ENCODE measurements at regions not wholly inside any gene's neighbourhood (a gene's known extent, or its start where the extent isn't known, plus 50 kb on each side); places are given as distances from the start of the nearest gene placed in this dataset.

- Histone ChIP-seq H3K27me3 (ENCODE audit: control insufficient read depth in 2 of 2, insufficient read depth in 2 of 2, low read length in 2 of 2) (no peaks in the 10 kb centered on the region), H3K4me2 (ENCODE audit: insufficient read depth, low read length) (no peak overlapping the region), H3K4me1 (ENCODE audit: control insufficient read depth, extremely low read depth, insufficient read depth, low read length) (no peaks in the 10 kb centered on the region), H3K9ac (replicated peaks; ENCODE audit: extremely low read depth, insufficient read depth, low read length) (no peak overlapping the region), H3K4me3 (replicated peaks in 1 of 3; ENCODE audit: insufficient read depth in 1 of 3, low read depth in 1 of 3, low read length in 3 of 3) (no peak overlapping the region), H3K9me1 (replicated peaks; ENCODE audit: control insufficient read depth, extremely low read depth, insufficient read depth, low read length) (no peaks in the 10 kb centered on the region), H2AFZ (ENCODE audit: low read depth, low read length) (no peak overlapping the region), H3K36me3 (ENCODE audit: control insufficient read depth in 2 of 2, extremely low read depth in 1 of 2, insufficient read depth in 2 of 2, low read length in 2 of 2) (no peaks in the 10 kb centered on the region), H3K27ac (ENCODE audit: insufficient read depth, low read depth, low read length) (no peak overlapping the region), H4K20me1 (replicated peaks; ENCODE audit: control insufficient read depth, extremely low read depth, insufficient read depth, low read length) (no peaks in the 10 kb centered on the region), H3K79me2 (ENCODE audit: control insufficient read depth, insufficient read depth, low read length) (no peaks in the 10 kb centered on the region), H3K9me3 (replicated peaks; ENCODE audit: control insufficient read depth, insufficient read depth, low read length) (no peaks in the 10 kb centered on the region)
- intact Hi-C loops (cut with micrococcal nuclease) (no loop called here), dilution Hi-C loops (cut with MboI; ENCODE audit: extremely low pct_ligation_motif_present, low sequenced_read_pairs) (no loop called here)
- TF ChIP-seq MYC (IDR thresholded peaks at IDR 0.05; ENCODE audit: low read depth, low read length) = no peak
- TF ChIP-seq FOS (IDR thresholded peaks at IDR 0.05; ENCODE audit: borderline replicate concordance, insufficient read depth, low read length) = no peak
- ChIA-PET POLR2A (no interaction called here), CTCF (no interaction called here)
- no TSS peak for BruUV-seq (replicated peaks)
- DNase-seq (ENCODE audit: low read depth, low spot score) (no peak), FAIRE-seq (no peak)
Measured at GRCh38 chr7:42359946-42360345, 122.9 kb upstream of the GLI3 start.

GRCh38 chr7:42351316-42351935 lies 114.4 kb upstream of the GLI3 start:
- ChIA-PET CTCF (no interaction called here), POLR2A (no interaction called here)
- Histone ChIP-seq H3K4me2 (ENCODE audit: insufficient read depth, low read length) (no peak overlapping the region), H3K79me2 (ENCODE audit: control insufficient read depth, insufficient read depth, low read length) (no peaks in the 10 kb centered on the region), H2AFZ (ENCODE audit: low read depth, low read length) (no peak overlapping the region), H3K36me3 (ENCODE audit: control insufficient read depth in 2 of 2, extremely low read depth in 1 of 2, insufficient read depth in 2 of 2, low read length in 2 of 2) (no peaks in the 10 kb centered on the region), H3K27me3 (ENCODE audit: control insufficient read depth in 2 of 2, insufficient read depth in 2 of 2, low read length in 2 of 2) (no peaks in the 10 kb centered on the region), H3K4me1 (ENCODE audit: control insufficient read depth, extremely low read depth, insufficient read depth, low read length) (no peaks in the 10 kb centered on the region), H3K9me3 (replicated peaks; ENCODE audit: control insufficient read depth, insufficient read depth, low read length) (no peaks in the 10 kb centered on the region), H4K20me1 (replicated peaks; ENCODE audit: control insufficient read depth, extremely low read depth, insufficient read depth, low read length) (no peaks in the 10 kb centered on the region), H3K27ac (ENCODE audit: insufficient read depth, low read depth, low read length) (no peak overlapping the region), H3K4me3 (replicated peaks in 1 of 3; ENCODE audit: insufficient read depth in 1 of 3, low read depth in 1 of 3, low read length in 3 of 3) (no peak overlapping the region), H3K9me1 (replicated peaks; ENCODE audit: control insufficient read depth, extremely low read depth, insufficient read depth, low read length) (no peaks in the 10 kb centered on the region), H3K9ac (replicated peaks; ENCODE audit: extremely low read depth, insufficient read depth, low read length) (no peak overlapping the region)
- intact Hi-C loops (cut with micrococcal nuclease) (no loop called here), dilution Hi-C loops (cut with MboI; ENCODE audit: extremely low pct_ligation_motif_present, low sequenced_read_pairs) (no loop called here)
- TF ChIP-seq MYC (IDR thresholded peaks at IDR 0.05; ENCODE audit: low read depth, low read length) (no peak), FOS (IDR thresholded peaks at IDR 0.05; ENCODE audit: borderline replicate concordance, insufficient read depth, low read length) (no peak), JUN (IDR thresholded peaks at IDR 0.05; ENCODE audit: borderline replicate concordance, insufficient read depth, insufficient read length, low read depth) (no peak), POLR2A (IDR thresholded peaks at IDR 0.05; ENCODE audit: low read depth, low read length) (no peak), EZH2 (IDR thresholded peaks at IDR 0.05; ENCODE audit: borderline replicate concordance, low read depth, low read length, severe bottlenecking) (no peak), MAX (IDR thresholded peaks at IDR 0.05; ENCODE audit: insufficient read depth, insufficient read length) (no peak), GATA2 (IDR thresholded peaks at IDR 0.05; ENCODE audit: insufficient read depth, insufficient read length, low read depth, low read length) (no peak), POLR2AphosphoS5 (IDR thresholded peaks at IDR 0.05; ENCODE audit: insufficient read depth, low read depth, low read length) (no peak), CTCF (IDR thresholded peaks at IDR 0.05; ENCODE audit: extremely low read depth in 1 of 2, insufficient read depth in 1 of 2, low read depth in 1 of 2, low read length in 2 of 2) (no peak)
- BruUV-seq (replicated peaks) = no TSS peak
- DNase-seq (ENCODE audit: low read depth, low spot score) = no peak
- no peak for FAIRE-seq
